ENCODE measurements at regions not wholly inside any gene's neighbourhood (a gene's known extent, or its start where the extent isn't known, plus 50 kb on each side); places are given as distances from the start of the nearest gene placed in this dataset.

GRCh38 chr12:93146263-93146939 lies 217.3 kb upstream of the EEA1 start:
- no peak for TF ChIP-seq CTCF (conservative IDR thresholded peaks at IDR 0.05; ENCODE audit: low read depth, low read length)
- no peak for TF ChIP-seq EZH2phosphoT487 (IDR thresholded peaks at IDR 0.05; ENCODE audit: borderline replicate concordance, low read length)
- no peak for TF ChIP-seq EZH2 (IDR thresholded peaks at IDR 0.05; ENCODE audit: low read length, unreplicated experiment)

Data from PC-3 (cell line).